CD4-positive, alpha-beta T cell treated with Interleukin-4 for 1 hour (primary cell): ENCODE measurements at regions not wholly inside any gene's neighbourhood (a gene's known extent, or its start where the extent isn't known, plus 50 kb on each side); places are given as distances from the start of the nearest gene placed in this dataset.

Source experiments
- DNase-seq, 2 donors: peaks; one replicate each; pipeline ENCODE4 v3.0.0-alpha.2; 2020 to 2022

DNA sequence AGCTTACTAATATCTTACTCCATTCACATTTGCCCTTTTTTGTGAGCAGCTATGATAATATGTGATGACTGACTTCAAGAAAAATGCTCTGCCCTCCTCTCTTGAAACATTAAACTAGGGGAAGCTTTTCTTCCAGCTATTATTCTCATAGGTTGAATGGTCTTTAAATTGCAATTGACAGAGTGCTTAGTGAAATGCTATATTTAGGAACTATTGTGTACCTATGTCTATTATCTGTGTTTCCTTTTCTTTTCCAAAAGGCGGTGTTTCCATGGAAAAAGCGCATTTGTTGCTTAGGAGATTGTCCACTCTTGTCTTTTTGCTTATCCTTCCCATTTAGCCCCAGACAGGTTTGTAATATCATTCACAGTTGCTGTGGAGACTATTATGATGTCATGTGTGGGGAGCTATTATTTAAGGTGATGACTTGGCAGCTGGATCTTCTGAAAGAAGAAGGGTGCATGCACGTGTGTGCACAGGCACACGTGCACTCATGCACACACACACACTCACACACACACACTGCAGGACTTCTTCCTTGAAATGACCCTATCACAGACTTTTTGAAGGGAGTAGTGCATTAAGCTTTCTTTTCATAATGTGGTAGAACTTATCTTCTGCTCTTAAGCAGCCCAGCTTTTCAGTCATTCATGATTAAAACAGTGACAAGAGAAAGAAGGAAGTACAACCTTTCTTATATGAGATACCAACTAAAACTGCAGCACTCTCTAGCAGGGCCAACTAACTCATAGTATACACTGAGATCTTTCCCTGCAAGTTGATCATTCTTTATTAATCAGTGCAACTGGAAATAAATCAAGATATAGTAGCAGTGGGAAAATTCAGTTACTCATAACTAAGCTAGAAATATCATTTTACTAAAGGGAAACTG is 340.8 kb upstream of the MTNR1B start:
- no peak for DNase-seq

DNA sequence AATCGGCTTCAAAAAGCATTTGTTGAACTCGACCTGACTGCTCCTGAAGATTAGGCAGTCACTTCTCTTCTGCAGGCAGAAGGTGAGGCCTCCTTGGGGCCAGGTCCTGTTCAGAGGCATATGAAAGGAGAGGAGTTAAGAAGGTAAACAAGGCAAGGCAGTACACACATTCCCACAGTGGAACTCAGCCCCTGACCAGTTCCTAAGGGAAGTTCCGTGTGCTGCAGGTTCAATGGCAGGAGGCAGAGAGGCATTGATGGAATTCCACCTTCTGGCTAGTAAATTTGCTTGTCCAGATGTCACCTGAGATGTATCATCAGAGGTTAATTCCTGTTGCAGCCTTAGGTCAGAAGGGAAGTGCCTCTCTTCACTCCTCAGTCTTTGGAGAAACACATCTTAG is 337.0 kb upstream of the MTNR1B start:
- DNase-seq: no peak

DNA sequence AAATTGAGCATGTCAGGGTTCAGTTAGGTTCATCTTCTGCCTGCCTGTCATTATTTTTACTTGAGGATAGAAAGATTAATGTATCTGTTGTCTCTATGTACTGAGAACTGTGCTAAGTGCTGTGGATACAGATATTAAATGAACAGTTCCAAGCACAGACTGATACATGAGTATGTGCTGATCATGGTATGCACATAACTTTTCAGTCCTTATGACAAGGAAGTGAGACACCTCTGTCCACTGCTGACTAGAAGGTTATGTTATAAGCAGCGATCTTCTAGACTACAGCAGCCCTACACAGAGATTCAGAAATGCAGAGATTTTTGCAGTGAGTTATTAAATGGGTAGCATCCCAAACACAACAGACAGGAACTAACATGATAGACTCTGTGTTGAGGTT is 335.6 kb upstream of the MTNR1B start:
- no peak for DNase-seq

DNA sequence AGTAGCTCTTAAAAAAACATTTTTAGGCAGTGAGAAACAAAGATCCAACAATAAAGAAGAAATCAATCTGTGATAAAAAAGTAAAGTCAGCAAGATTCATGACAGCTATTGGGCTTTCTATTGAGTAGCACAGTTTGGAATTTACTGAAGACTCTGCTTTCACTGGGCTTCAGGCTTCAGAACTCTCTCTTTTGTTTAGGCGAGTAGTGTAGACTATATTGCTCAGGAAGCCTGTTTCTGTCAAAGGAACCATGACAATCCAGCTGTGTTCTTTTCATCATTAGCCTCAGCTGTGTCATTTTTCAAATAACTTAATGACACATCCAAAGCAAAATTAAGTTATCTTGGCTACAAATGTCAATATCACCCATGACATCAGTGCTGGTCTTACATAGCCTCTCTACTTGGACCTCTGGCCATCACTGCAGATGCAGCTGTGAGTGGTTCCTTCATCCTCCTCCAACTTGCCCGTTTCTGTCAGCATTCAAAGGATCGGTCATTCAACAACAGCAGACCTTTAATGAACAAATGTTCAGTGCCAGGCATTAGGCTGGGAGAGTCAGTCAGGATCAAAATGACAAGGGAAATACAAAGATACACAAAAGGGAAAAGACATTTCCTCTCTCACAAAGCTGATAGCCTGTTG is 332.8 kb upstream of the MTNR1B start:
- DNase-seq: no peak

DNA sequence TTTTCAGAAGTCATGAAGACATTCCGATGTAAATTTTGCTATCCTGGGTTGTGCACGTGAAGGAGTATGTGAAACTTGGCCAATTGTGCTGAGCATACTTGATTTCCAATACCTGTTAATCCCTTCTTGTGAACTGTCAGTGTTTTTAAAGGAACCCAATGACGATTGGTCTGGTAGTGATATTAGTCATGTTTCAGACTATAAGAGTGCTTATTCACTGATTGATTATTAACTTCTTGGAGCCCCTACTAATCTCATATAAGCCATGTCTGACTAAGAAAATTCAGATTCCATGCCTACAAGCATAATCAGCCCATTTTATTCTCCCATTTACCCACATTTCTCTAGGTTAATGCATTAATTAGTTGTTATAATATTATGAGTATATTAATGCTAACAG is 330.8 kb upstream of the MTNR1B start:
- DNase-seq: no peak

DNA sequence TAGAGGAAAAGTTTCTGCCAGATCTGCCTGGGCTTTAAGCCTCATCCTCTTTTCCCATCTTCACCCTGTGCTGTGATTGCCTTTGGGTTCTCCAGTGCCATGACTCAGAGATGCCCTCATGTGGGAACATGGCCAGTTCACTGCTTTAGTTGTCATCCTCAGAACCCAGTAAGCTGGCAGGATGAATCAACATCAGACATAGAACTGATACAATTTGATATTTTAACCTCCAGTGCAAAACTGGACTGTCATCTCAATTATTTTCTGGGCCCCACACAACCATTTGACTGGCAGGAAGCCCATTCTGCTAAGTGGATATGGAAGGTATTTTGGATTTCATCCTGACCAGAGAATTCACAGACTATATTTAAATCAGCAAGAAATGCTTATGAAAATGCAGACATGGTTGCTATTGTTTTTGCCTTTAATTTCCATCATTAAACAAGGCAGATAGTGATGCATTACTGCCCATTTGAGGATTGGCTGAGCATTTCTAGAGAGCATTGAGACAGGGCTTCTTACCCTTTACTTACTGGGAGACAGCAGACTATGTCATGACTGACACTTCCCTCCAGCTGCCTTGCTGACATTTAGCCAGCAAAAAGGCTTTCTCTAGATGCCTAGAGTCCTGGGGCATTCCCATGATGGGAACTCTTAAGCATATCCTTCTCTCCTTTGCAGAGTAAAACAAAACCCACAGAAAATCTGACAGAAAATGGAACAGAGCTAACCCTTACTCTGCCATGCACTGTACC is 327.1 kb upstream of the MTNR1B start:
- no peak for DNase-seq

DNA sequence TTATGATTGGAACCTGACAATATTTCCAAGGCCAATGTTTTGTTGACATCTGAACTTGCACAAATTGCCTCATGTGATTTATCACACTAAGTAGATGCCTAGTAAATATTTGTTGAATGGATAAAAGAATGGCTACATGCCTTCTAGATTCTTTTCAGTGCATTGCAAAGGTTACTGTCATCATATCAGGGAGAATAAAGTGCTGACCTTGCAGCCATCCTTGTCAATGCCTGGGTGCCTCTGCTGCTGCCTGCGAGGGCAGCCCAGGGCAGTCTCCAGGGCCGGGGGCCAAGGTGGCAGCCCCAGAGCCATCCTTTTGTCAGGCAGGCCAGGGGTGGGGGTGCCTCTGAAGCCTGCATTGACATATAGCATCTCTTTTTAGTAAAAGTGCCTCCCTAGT is 325.6 kb upstream of the MTNR1B start:
- no peak for DNase-seq

DNA sequence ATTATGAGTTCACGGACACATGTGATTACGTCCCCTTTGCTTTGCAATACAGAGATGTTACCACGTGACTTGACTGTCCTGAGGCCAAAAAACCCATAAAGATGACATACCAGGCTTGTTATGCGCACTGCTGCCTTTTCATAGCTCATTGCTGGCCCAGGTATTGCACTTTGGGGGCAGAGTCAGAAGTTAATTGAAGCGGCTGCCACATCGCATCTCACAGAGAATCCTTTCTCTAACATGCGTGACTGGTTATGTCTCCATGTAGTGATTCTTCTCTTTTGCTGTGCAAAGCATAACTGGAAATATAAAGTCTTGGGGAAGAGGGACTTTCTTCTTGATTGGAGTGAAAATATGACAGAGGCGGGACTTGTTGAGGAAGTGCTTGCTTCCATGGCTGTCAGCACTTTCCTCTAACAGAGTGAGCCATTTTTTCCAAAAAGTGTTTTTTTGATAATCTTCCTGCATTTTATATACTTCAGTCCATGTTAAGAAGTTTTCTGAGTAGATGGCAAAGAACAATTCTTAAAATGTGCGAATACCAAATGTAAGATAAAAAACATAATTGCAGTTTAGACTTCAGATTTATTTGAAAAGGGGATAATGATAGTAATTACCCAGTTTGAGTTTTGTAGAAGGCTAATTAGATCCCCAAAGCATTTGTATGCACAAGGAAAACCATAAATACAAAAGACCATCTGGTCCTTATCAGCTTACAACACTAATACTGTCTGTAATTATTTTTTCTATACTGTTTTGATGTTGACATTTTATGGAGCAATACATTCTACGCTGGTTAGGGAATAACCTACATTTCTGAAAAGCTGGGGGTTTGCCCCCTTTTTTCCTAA is 324.6 kb upstream of the MTNR1B start:
- no peak for DNase-seq

DNA sequence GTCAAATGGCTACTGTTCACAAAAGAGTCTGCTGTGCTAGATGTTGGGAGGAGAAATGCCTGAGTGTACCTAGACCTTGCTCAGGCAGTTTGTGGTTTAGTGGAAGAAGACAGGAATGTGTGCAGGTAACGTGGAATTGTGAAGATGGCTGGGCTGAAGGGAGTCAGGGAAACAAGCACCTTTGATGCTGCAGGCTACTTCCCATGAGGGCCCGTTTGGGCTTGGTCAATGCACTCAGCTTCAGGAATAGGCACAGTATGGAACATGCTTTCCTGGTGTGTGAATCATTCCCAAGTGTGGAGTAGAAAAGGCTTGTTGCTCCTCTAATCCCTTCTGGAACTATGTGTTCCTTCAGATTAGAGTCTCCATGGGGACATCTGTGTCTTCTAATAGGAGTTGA is 318.3 kb upstream of the MTNR1B start:
- no peak for DNase-seq

DNA sequence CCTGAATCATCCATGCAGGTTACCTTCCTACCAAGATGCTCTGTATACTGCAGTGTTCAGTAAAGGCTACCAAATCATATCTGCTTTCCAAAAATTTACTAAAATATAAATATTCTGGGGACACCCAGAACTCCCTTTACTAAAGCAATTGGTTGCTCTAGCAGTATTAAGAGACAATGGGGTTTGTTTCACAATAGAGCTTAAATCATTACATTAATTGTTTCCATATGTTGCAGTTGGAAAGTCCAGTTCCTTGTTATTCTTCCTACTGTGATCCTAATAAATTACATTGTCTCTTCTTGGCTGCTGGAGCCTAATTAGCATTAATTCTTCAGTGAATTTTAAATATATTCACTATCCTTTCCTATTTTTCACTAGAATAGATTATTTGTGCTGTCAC is 316.0 kb upstream of the MTNR1B start:
- no peak for DNase-seq

DNA sequence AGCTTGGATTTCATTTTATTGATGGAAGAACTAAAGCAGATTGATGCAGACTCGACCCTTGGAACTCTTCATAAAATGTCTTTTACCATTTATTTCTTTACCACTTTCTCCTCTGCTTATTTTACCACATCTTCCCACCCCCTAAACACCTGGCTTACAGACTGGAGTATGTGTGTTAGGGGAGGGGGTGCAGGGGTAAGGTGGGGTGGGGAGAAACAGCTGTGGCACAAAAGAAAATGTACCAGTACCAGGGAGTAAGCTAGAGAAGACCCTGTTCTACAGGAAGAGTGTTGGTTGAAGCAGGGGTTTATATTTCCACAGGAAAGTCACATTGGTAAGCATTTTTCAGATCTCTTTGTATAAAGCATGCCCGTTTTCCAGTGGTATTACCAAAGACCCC is 312.7 kb upstream of the MTNR1B start:
- DNase-seq: no peak

DNA sequence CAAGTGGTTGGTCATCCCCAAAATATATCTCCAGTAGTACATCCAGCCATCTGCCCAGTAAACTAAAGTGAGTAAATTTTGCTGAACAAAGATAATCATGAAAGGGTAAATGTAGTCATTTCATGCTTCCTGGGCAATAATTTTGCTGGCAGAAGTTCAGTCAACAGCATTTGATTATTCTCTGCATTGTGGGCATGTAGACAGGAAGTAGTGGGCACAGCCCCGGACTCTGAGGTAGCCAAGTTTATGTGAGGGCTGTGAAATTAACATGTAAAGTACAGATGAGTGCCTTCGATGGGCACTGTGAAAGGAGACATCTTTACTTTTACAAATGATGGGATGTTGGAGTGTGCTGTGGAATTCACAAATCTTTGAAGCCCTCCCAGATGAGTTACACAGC is 312.2 kb upstream of the MTNR1B start:
- DNase-seq: no peak

DNA sequence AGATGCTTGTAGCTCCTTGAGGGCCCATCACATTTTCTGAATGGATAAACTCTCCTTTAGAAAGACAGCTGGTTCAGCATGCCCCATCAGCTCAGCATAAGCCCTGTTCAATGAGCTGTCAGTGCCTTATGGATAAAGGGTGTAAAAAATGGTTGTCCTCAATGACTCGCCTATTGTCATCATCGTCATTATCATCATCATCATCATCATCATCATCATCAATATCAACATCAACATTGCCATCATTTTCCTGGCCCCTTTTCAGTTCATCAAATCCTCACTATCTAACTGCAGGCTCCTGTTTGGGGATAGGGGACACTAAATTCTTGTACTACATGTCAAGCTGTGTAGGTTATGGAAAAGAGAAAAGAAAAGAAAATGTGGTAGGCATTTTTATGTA is 310.7 kb upstream of the MTNR1B start:
- DNase-seq: no peak

DNA sequence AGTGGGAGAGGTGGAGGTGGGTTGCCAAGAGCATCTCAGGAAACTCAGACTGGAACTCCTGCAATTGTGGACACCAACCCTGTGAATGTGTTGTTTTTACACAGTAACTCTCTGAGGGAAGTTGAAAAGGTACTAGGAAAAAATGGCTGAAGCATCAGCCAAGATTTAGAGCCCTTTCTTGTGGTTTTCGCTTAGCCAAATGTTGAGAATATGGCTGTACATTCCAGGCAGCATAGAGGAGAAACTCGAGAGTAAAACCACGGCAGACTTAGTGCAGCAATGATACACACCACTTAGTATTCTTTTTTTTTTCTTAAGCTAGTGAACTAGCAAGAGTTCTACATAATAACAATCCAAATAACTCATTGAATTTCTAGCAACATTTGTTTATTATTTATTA is 309.7 kb upstream of the MTNR1B start:
- no peak for DNase-seq

DNA sequence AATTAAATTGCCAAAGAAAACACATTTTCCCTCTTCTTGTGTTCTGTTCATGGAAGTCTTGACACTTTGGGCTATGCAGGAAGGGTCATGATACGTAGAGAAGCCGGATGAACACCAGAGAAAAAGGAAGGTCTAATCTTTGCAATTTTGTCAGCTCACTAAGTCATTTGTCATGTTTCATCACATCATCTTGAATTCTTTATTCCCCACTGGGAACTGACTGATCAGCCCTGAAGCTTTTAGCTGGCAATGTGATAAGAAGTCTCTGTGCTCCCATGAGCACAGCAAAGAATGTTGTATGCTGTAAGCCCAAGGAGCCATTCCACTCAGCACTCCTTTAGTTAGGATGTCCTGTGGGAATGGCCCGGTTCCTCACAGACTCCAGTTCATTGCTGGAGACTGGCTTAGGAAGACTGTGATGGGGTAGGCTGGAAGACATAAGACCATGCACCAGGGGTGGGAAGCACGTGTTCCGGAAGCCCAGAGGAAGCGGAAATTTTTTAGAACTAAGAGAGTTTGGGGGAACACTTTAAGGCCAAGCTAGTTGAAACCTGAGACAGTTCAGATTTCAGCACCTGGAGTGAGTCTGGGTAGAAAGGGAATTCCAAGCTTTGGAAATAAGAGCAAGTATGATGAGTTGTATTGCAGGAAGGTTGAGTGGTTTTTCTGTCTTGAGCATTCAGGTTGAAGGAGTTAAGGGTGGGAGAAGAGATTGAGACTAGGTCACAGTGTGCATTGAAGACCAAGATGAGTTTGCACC is 306.7 kb upstream of the MTNR1B start:
- no peak for DNase-seq

DNA sequence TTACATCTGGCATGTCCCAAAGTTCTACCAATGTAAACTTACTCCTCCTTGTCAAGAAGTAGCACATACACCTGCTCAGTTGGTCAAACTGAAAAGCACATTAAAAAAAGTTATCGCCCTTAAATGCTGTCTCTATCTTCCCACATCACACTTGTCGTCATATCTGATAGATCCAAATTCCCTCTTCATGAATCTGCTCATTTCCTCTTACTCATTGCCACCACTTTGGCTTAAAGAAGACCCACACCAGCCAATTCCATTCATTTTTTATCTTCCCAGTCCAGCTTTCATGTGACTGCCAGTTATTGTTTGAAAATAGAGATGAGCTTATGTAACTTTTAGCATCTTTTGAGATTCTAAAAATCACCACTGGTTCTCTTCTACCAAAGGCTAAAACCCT is 305.9 kb upstream of the MTNR1B start:
- no peak for DNase-seq

DNA sequence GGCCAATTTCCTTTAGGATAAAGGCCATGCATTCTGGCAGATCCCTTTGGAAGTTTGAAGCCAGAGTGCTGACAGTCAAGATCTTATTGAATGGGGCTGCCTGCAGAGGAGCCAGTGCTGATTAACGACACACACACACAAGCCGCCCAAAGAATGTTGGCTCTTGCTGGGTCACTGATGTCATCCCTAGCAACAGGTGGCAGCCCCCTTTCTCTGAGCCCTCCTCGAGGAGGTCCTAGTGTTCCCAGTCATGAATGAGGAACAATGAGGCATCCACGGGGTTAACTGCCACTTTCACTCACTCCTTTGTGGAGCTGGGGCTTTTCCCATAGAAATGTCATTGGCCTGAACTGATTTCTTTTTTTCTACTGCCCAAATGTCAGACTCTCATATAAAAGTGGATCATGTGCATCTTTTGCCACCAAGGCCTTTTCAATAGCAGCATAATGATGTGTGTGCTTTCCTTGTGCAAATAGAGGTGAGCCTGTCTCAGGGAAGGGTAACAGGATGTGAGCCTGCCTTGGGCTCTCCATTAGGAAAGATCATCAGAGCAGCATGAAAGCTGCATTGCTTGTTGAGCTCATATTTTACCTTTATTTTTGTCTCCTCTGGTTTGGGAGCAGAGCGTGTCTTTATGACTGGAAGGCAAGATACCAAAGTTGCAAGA is 301.8 kb upstream of the MTNR1B start:
- no peak for DNase-seq

DNA sequence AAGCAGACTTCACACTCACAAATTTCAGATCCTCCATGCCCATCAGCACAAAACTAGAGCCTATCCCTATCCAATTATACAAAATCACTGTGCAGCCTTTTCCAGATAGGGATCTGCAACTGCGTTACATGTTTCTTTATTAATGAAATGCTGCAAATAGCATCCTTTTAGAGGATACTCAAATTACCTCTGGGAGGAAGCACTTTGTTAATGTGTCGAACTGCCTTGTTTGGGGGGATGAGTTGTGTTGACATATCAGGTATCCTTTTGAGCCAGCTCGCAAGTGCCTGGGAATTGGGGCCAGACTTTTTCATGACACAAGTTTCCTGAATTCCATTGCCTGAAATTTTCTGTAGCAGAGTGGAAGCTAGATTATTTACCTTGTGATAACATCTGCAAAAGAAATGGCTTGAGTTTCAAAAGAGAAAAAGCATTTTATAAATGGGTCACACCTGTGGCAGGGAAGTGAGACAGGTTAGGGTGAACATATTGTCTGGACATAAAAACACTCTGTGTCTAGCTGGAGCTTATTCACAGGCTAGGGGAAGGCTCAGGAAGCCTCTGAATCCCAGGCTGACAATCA is 299.1 kb upstream of the MTNR1B start:
- DNase-seq: no peak

DNA sequence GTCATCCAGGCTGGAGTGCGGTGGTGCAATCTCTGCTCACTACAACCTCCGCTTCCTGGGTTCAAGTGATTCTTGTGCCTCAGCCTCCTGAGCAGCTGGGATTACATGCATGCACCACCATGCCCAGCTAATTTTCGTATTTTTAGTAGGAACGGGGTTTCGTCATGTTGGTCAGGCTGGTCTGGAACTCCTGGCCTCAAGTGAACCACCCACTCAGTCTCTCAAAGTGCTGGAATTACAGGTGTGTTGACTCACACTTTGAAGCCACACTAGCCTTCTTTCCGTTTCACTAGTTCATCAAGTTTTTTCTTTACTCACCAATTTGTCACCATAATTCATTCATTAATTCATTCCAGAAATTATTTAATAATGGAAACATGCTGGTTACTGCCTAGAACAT is 298.4 kb upstream of the MTNR1B start:
- DNase-seq: no peak

DNA sequence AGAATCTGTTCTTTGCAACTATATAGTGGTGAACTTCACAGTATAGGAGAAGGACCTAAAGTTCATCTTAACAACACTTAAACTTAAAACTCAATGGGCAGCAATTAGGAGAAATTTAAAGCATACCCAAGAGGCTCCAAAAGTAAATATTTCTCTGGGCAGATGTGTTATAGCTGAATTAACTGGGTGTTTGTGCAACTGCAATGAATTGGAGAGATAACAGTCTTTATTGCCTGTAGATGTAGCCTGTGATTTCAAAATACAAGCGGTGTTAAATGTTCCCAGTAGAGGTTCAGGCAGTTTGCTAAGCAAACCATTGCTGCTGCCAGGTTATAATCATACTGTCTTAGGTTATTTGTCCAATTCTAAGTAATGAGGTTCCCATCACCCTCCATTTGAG is 294.1 kb upstream of the MTNR1B start:
- no peak for DNase-seq

DNA sequence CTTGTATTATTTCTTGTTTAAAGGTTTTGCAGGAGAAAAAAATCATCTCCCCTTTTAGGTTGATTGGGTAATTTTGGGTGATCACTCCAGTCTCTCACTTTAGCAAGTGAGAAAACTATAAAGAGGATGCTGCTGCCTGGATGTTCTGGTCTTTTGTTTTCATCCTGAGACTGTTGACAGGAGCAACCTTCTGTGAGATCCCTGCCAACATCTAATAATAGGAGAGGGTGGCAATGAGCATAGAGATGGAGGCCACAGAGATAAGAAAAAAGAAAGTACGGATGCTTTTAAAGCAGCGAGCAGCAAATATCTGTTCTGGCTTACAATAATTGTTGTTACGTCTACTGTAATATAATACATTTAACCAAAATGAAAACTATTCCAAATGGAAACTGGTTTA is 293.6 kb upstream of the MTNR1B start:
- no peak for DNase-seq
